ENCODE measurements at regions not wholly inside any gene's neighbourhood (a gene's known extent, or its start where the extent isn't known, plus 50 kb on each side); places are given as distances from the start of the nearest gene placed in this dataset.

GRCh38 chr18:70469916-70470315, 181.1 kb downstream of the SOCS6 start:
- TF ChIP-seq GATA3 (IDR thresholded peaks at IDR 0.05; ENCODE audit: low read depth, low read length): no peak
- TF ChIP-seq GATA2 (IDR thresholded peaks at IDR 0.05; ENCODE audit: low read depth, low read length): no peak; the same call in 1 of the 2 replicates
